GM18951 (cell line): ENCODE measurements at regions not wholly inside any gene's neighbourhood (a gene's known extent, or its start where the extent isn't known, plus 50 kb on each side); places are given as distances from the start of the nearest gene placed in this dataset.
A peak's percentile ranks its signal among the peaks of the same experiment; 100 is the strongest.

ENCODE experiments used
- POLR2A ChIP-seq: IDR thresholded peaks from 4 replicates; pipeline ENCODE4 v1.6.1; 2011; ENCODE audit warnings: mild to moderate bottlenecking; ENCODE audit not compliant: insufficient read length, insufficient read depth; ENCODE audit errors: extremely low read depth
- in situ Hi-C: fragments of 300-500 bp; cut with MboI; formaldehyde crosslinking; loops from one replicate; pipeline ENCODE4 v1.12.0; 2022; ENCODE audit warnings: low sequenced_read_pairs, mixed read lengths, inconsistent platforms; ENCODE audit not compliant: unreplicated experiment

DNA sequence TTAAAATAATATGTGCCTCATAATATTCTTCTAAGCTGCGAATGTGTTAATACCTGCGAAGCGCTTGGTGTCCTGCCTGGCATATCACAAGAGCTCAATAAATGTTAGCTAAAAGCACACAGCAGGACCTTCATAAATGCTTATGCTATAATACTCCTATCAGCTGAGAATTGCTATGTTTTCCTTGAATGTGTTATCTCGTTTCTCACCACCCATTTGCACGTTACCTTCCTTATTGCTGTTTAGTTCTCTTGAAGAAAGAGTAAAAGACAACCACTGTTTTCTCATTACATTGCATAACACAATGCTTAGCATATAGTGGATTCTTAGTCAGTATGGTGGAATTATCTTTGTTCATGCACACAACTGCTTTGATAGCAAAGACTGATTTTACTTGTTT is 76.6 kb downstream of the EDN1 start:
- TF ChIP-seq POLR2A: no peak
- in situ Hi-C loops: no loop called here

GRCh38 chr6:12367412-12367811 is 77.3 kb downstream of the EDN1 start:
- in situ Hi-C loops: no loop called here
- TF ChIP-seq POLR2A: no peak

DNA sequence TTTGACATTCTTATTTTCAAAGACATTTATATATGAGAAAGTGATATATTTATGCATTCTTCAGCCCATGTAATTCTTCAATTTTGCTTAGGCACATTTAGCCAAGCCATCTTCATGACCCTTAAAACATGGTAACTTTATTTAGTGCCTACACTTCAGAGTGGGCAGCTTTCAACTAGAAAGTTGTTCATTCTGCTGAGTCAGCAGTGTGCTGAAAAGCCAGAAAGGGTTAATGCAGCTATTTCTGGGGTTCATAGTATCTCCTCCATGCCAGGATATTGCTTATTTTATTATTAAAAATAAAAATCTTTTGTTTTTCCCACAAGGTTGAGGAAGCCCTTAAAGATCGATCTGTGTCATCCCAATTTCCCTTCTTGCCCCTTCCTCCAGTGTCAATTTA is 79.2 kb downstream of the EDN1 start:
- in situ Hi-C loops: no loop called here
- TF ChIP-seq POLR2A: no peak

GRCh38 chr6:12369781-12370262 is 79.7 kb downstream of the EDN1 start:
- in situ Hi-C loops: loop anchor here (10.0 kb wide), 1 partner anchor 225 kb away; no protein-coding TSS in a partner anchor

DNA sequence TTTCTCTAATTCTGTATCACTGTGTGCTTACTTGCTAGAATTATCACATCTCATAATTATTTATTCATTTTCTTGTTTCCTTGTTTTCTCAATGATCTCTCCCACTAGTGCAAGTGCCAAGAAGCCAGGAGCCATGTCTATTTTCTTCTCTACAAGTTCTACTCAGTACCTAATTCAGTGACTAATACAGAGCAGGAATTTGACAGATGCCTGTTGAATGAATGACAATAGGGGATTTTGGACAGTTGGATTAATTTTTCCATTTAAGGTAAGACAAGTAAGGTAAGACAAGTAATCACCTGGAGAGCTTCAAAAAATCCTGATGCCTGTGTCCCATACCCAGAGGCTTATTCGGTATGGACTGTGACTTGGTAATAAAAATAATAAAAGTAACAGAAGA is 81.0 kb downstream of the EDN1 start:
- no peak for TF ChIP-seq POLR2A
- in situ Hi-C loops: loop anchor here (10.0 kb wide), 1 partner anchor 224 kb away; no protein-coding TSS in a partner anchor

More at GRCh38 chr6:12369781-12370262, 79.7 kb downstream of the EDN1 start:
- no peak for TF ChIP-seq POLR2A

- in situ Hi-C loops: loop anchor here (10.0 kb wide), 1 partner anchor 223 kb away; no protein-coding TSS in a partner anchor
- peak; percentile 10 for TF ChIP-seq POLR2A
Observed at GRCh38 chr6:12371641-12372146, 81.5 kb downstream of the EDN1 start.

GRCh38 chr6:12379181-12379580 is 89.0 kb downstream of the EDN1 start:
- in situ Hi-C loops: loop anchor here (10.0 kb wide), 1 partner anchor 216 kb away; no protein-coding TSS in a partner anchor
- no peak for TF ChIP-seq POLR2A

GRCh38 chr6:12381587-12381986 is 91.4 kb downstream of the EDN1 start:
- no peak for TF ChIP-seq POLR2A
- in situ Hi-C loops: no loop called here

DNA sequence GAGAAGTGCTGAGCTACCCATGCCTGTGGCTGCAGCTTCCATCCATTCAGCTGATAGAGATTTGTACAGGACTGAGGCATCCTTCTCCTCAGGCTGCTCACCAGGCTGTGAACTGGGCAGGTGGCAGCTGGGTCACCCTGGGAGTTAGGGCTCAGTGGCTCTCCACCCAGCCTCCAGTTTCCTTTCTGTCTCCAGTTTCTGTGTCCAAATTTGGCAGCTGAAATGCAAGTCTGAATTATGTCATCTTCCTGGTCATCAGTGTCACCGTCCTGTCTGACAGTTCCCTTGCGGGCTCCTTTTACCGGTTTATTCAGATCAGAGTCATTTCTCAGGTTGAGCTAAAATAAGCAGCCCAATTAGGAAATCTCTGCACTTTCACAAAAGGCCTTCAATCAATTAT is 93.3 kb downstream of the EDN1 start:
- in situ Hi-C loops: no loop called here
- TF ChIP-seq POLR2A: peak; percentile 28

DNA sequence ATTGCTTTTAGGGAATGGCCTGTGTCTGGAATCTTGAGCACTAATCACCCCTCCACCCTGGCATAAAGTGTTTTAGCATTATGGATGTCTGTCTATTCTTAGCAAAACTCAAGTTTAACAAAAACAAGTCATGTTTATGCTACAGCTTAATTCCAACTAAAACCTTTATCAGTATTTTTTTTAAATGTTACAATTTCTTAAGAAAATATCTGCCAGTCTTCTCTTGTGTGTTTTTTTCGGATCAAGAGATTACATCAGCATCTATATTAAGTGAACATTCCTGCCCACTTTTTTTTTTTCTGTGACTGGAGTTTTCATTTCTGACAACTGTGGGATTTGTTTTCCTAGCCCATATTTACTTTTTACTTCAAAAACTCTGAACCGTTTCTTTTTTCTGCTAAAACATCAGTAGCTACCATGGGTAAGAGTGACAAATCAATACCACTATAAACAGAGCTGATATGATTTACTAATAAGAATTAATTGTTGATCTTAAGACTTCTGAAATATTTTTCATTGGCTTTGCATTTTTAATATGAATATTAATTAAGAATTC is 94.3 kb downstream of the EDN1 start:
- in situ Hi-C loops: no loop called here
- TF ChIP-seq POLR2A: no peak

DNA sequence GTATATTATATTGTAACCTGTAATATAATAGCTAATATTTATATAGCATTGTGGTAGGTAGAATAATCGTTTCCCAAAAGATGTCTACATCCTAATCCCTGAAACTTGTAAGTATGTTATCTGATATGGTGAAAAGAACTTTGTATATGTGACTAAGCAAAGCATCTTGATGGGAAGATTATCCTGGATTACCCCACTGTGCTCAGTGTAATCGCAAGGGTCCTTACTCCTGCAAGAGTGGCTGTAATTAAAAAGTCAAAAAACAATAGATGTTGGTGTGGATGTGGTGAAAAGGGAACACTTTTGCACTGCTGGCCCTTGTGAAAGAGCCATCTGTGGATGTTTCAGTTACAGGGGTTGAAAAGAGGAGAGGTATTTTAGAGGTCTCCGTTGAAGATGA is 95.2 kb downstream of the EDN1 start:
- in situ Hi-C loops: no loop called here
- TF ChIP-seq POLR2A: no peak

- no peak for TF ChIP-seq POLR2A
Observed at GRCh38 chr6:12386816-12387215, 96.7 kb downstream of the EDN1 start.

DNA sequence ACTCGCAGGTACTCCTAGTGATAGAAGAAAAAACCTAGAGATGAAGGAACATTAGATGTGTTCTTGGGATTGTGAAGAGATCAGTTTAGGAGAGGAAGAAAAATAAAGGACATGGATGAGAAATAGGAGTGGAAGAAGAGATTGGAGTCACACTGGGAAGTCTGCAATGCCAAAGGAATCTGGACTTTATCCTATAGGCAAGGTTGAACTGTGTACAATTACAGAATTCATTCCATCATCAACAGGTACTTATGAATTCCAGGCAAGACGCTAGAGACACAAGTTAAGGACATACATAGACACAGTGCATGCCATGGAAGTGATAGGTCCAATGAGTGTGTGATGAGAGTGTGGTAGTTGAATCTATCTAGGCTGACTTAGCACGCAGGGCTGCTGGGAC is 101.3 kb downstream of the EDN1 start:
- TF ChIP-seq POLR2A: no peak
- in situ Hi-C loops: no loop called here

More at GRCh38 chr6:12386816-12387215, 96.7 kb downstream of the EDN1 start:
- in situ Hi-C loops: no loop called here

DNA sequence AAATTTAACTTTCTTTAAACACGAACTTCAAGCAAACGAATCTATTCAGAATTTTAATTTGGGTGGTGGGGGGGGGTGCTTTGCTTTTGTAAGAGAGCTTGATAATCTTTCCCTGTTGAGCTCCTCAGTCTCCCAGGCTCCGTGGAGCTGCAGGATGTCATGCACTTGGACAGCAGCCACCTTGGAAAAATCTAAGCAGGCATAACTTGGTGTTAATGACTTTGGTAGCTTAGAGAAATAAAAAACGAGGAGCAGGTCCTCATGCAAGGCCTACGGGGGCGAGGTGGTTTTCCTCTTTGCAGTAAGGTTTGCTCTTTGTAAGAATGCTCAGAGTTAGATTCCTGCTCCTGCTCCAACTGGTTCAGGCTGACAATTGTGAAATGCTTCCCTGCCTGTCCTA is 102.3 kb downstream of the EDN1 start:
- no peak for TF ChIP-seq POLR2A
- in situ Hi-C loops: no loop called here

DNA sequence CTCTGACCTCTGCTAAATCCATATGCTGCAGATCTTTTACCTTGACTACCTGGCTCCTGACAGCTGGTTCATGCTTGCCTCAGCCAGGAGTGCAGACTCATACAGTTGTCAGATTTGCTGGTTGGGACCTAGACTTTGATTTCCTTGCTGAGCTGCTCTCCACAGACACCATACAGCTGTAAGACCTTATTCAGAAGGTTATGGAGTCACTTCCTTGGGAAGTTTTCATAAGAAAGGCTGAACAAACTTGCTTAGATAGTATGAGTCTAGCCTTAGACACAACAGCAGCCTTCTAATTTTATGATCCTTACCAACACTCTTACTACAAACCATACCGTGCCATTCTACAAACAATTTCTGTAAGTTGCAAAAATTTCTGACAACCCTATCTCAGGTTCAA is 102.9 kb downstream of the EDN1 start:
- in situ Hi-C loops: no loop called here
- no peak for TF ChIP-seq POLR2A

GRCh38 chr6:12394170-12394569 is 104.0 kb downstream of the EDN1 start:
- in situ Hi-C loops: no loop called here
- no peak for TF ChIP-seq POLR2A
